Glomerular visceral epithelial cell (primary cell): ENCODE measurements at regions not wholly inside any gene's neighbourhood (a gene's known extent, or its start where the extent isn't known, plus 50 kb on each side); places are given as distances from the start of the nearest gene placed in this dataset.

ENCODE experiments used
- DNase-seq: peaks from one replicate; pipeline ENCODE4 v3.0.0-alpha.2; 2016; ENCODE audit errors: extremely low spot score

- DNase-seq = no peak
Observed at GRCh38 chr13:111394211-111394922, 73.9 kb downstream of the TEX29 start.

- DNase-seq = no peak
Observed at GRCh38 chr13:111395511-111396393, 75.3 kb downstream of the TEX29 start.

- DNase-seq = no peak
Observed at GRCh38 chr13:111396457-111396856, 76.0 kb downstream of the TEX29 start.

- DNase-seq = no peak
Observed at GRCh38 chr13:111397202-111397880, 76.9 kb downstream of the TEX29 start.

GRCh38 chr13:111398196-111398595, 77.8 kb downstream of the TEX29 start:
- no peak for DNase-seq

- DNase-seq = no peak
Observed at GRCh38 chr13:111398715-111399299, 78.4 kb downstream of the TEX29 start.

- no peak for DNase-seq
Observed at GRCh38 chr13:111399334-111399733, 78.9 kb downstream of the TEX29 start.

GRCh38 chr13:111399776-111400538, 79.5 kb downstream of the TEX29 start:
- DNase-seq = no peak

- DNase-seq = no peak
Observed at GRCh38 chr13:111401151-111401550, 80.7 kb downstream of the TEX29 start.

- no peak for DNase-seq
Observed at GRCh38 chr13:111401755-111402154, 81.3 kb downstream of the TEX29 start.

- no peak for DNase-seq
Observed at GRCh38 chr13:111402441-111402840, 82.0 kb downstream of the TEX29 start.

- no peak for DNase-seq
Observed at GRCh38 chr13:111403266-111403665, 82.8 kb downstream of the TEX29 start.

- no peak for DNase-seq
Observed at GRCh38 chr13:111404746-111405145, 84.3 kb downstream of the TEX29 start.

- no peak for DNase-seq
Observed at GRCh38 chr13:111406636-111407035, 86.2 kb downstream of the TEX29 start.

GRCh38 chr13:111407381-111408131, 87.1 kb downstream of the TEX29 start:
- no peak for DNase-seq

- DNase-seq = no peak
Observed at GRCh38 chr13:111409413-111409812, 89.0 kb downstream of the TEX29 start.

GRCh38 chr13:111410232-111411021, 90.0 kb downstream of the TEX29 start:
- DNase-seq = no peak

- DNase-seq = no peak
Observed at GRCh38 chr13:111411151-111411858, 90.9 kb downstream of the TEX29 start.
